IMR-90 (cell line): ENCODE measurements at regions not wholly inside any gene's neighbourhood (a gene's known extent, or its start where the extent isn't known, plus 50 kb on each side); places are given as distances from the start of the nearest gene placed in this dataset.

Source experiments
- ATAC-seq: fragments of 200-7000 bp; cut with Tn5 transposase; 2 replicates; pipeline ENCODE4 v1.9.1; 2020; ENCODE audit warnings: low read depth, mild to moderate bottlenecking, moderate library complexity
- BruUV-seq: library from RNA; stranded (reverse); fragments of 400-500 nt; replicated peaks from 2 replicates; lab custom pipeline; 2021; lab: Mats Ljungman, UMichigan
- CTCF ChIA-PET: fragments of 300-600 bp; formaldehyde crosslinking; extraction: SDS; loops from one replicate; lab custom pipeline; 2021; ENCODE audit warnings: antibody characterized with exemption; lab: Yijun Ruan, JAX
- POLR2A ChIA-PET: fragments of 300-600 bp; sonication (Branson Sonifier 250); formaldehyde crosslinking; loops from one replicate; lab custom pipeline; 2022; ENCODE audit warnings: antibody characterized with exemption; ENCODE audit not compliant: unreplicated experiment; lab: Charles Lee
- DNase-seq: peaks from one replicate; pipeline ENCODE4 v3.0.0; 2013
- H2AFZ ChIP-seq: replicated peaks from 2 replicates; pipeline ENCODE3; 2013; ENCODE audit warnings: low read length, mild to moderate bottlenecking; ENCODE audit not compliant: poor library complexity
- H2AK5ac ChIP-seq: 2 replicates; pipeline ENCODE4 v1.6.1; 2013; ENCODE audit warnings: low read depth, low read length, inconsistent platforms
- H2AK9ac ChIP-seq: replicated peaks from 2 replicates; pipeline ENCODE3; 2013; ENCODE audit warnings: mild to moderate bottlenecking, low read depth, low read length, moderate library complexity; ENCODE audit not compliant: poor library complexity
- H2BK120ac ChIP-seq: 2 replicates; pipeline ENCODE4 v1.6.1; 2013; ENCODE audit warnings: low read depth, low read length, inconsistent platforms
- H2BK15ac ChIP-seq: 3 replicates; pipeline ENCODE4 v1.6.1; 2013; ENCODE audit warnings: low read depth, low read length, inconsistent platforms
- H2BK20ac ChIP-seq: 2 replicates; pipeline ENCODE4 v1.6.1; 2013; ENCODE audit warnings: low read depth, mild to moderate bottlenecking, inconsistent platforms, low read length, moderate library complexity
- H2BK5ac ChIP-seq: 2 replicates; pipeline ENCODE4 v1.6.1; 2013; ENCODE audit warnings: mild to moderate bottlenecking, low read depth, low read length, inconsistent platforms; ENCODE audit not compliant: poor library complexity, severe bottlenecking
- H3K14ac ChIP-seq: replicated peaks from 2 replicates; pipeline ENCODE4 v1.6.1; 2013; ENCODE audit warnings: low read depth, low read length, inconsistent platforms
- H3K18ac ChIP-seq: 2 replicates; pipeline ENCODE4 v1.6.1; 2013; ENCODE audit warnings: low read depth, low read length, control low read depth
- H3K23ac ChIP-seq: 2 replicates; pipeline ENCODE4 v1.6.1; 2013; ENCODE audit warnings: low read depth, low read length, inconsistent platforms
- H3K27ac ChIP-seq: 2 replicates; pipeline ENCODE4 v1.5.1; 2013; ENCODE audit warnings: mild to moderate bottlenecking, control low read depth, low read length; ENCODE audit not compliant: insufficient read depth
- H3K27me3 ChIP-seq: 2 replicates; pipeline ENCODE4 v1.6.1; 2013; ENCODE audit warnings: low read length; ENCODE audit not compliant: control insufficient read depth, insufficient read depth
- H3K36me3 ChIP-seq: 2 replicates; pipeline ENCODE4 v1.6.1; 2013; ENCODE audit warnings: low read length, mixed read lengths; ENCODE audit not compliant: control insufficient read depth, insufficient read depth
- H3K4ac ChIP-seq: 2 replicates; pipeline ENCODE4 v1.6.1; 2013; ENCODE audit warnings: low read depth, low read length, inconsistent platforms
- H3K4me1 ChIP-seq: 2 replicates; pipeline ENCODE4 v1.6.1; 2013; ENCODE audit warnings: low read length, mixed read lengths; ENCODE audit not compliant: control insufficient read depth, insufficient read depth
- H3K4me2 ChIP-seq: 2 replicates; pipeline ENCODE4 v1.6.1; 2013; ENCODE audit warnings: low read depth, mild to moderate bottlenecking, control low read depth, low read length, moderate library complexity
- H3K4me3 ChIP-seq: 2 replicates; pipeline ENCODE4 v1.5.1; 2013; ENCODE audit warnings: low read depth, mild to moderate bottlenecking, control low read depth, low read length, moderate library complexity; ENCODE audit not compliant: insufficient read depth
- H3K56ac ChIP-seq: 2 replicates; pipeline ENCODE4 v1.6.1; 2013; ENCODE audit warnings: low read length, inconsistent platforms; ENCODE audit not compliant: insufficient read depth; ENCODE audit errors: extremely low read depth
- H3K79me1 ChIP-seq, 2 experiments: 2 replicates each; pipeline ENCODE4 v1.6.1; 2013; ENCODE audit warnings: low read length in 2 of 2, inconsistent platforms in 1 of 2, low read depth in 1 of 2
- H3K9ac ChIP-seq: 2 replicates; pipeline ENCODE4 v1.6.1; 2013; ENCODE audit warnings: low read depth, low read length, control low read depth
- H3K9me1 ChIP-seq: 2 replicates; pipeline ENCODE4 v1.6.1; 2013; ENCODE audit warnings: low read length, inconsistent platforms; ENCODE audit not compliant: insufficient read depth
- H3K9me3 ChIP-seq: 2 replicates; pipeline ENCODE4 v1.6.1; 2013; ENCODE audit warnings: low read length; ENCODE audit not compliant: control insufficient read depth, insufficient read depth
- H4K20me1 ChIP-seq: 2 replicates; pipeline ENCODE4 v1.6.1; 2013; ENCODE audit warnings: low read length, inconsistent platforms; ENCODE audit not compliant: insufficient read depth
- H4K5ac ChIP-seq: 2 replicates; pipeline ENCODE4 v1.6.1; 2013; ENCODE audit warnings: mild to moderate bottlenecking, low read depth, low read length, control low read depth
- H4K8ac ChIP-seq, 2 experiments: 2 replicates each; pipeline ENCODE4 v1.6.1; 2013; ENCODE audit warnings: low read depth in 2 of 2, low read length in 2 of 2, control low read depth in 1 of 2, inconsistent platforms in 1 of 2
- H4K91ac ChIP-seq: 2 replicates; pipeline ENCODE4 v1.6.1; 2013; ENCODE audit warnings: low read depth, low read length, inconsistent platforms; ENCODE audit not compliant: insufficient read depth
- BHLHE40 ChIP-seq: fragments of 150-350 bp; IDR thresholded peaks from 2 replicates; pipeline ENCODE4 v1.6.1; 2016; ENCODE audit warnings: mild to moderate bottlenecking, low read depth, low read length
- CEBPB ChIP-seq: IDR thresholded peaks from 2 replicates; pipeline ENCODE4 v1.6.1; 2012; ENCODE audit warnings: low read depth, low read length, improper control_type of control experiment
- MAFK ChIP-seq: IDR thresholded peaks from 2 replicates; pipeline ENCODE4 v1.6.1; 2012; ENCODE audit warnings: low read depth, low read length, improper control_type of control experiment
- NFE2L2 ChIP-seq: fragments of 150-350 bp; IDR thresholded peaks from 2 replicates; pipeline ENCODE4 v1.6.1; 2016; ENCODE audit warnings: low read depth, mild to moderate bottlenecking, low read length
- POLR2A ChIP-seq: IDR thresholded peaks from 2 replicates; pipeline ENCODE4 v1.6.1; 2012; ENCODE audit warnings: mild to moderate bottlenecking, low read depth, low read length
- RAD21 ChIP-seq: IDR thresholded peaks from 2 replicates; pipeline ENCODE4 v1.6.1; 2012; ENCODE audit warnings: low read length, improper control_type of control experiment
- RCOR1 ChIP-seq: IDR thresholded peaks from 2 replicates; pipeline ENCODE4 v1.6.1; 2012; ENCODE audit warnings: mild to moderate bottlenecking, low read length, improper control_type of control experiment; ENCODE audit not compliant: insufficient replicate concordance
- SMC3 ChIP-seq: fragments of 150-350 bp; IDR thresholded peaks from 2 replicates; pipeline ENCODE4 v1.6.1; 2016; ENCODE audit warnings: low read depth, mild to moderate bottlenecking, antibody characterized with exemption, low read length, moderate library complexity
- USF2 ChIP-seq: fragments of 150-350 bp; IDR thresholded peaks from 2 replicates; pipeline ENCODE4 v1.6.1; 2017; ENCODE audit warnings: mild to moderate bottlenecking, antibody characterized with exemption, low read length, low read depth
- WGBS, 2 experiments: methylation state at CpG; one replicate each; pipeline versions ENCODE4 v1.1.5 to v1.1.7; 2013; ENCODE audit warnings: missing lambda C conversion rate in 2 of 2; ENCODE audit not compliant: insufficient read length in 1 of 2; ENCODE audit errors: extremely low coverage in 2 of 2; 5-methylcytosine and 5-hydroxymethylcytosine counted together
- dilution Hi-C: fragments of 300-500 bp; cut with HindIII; formaldehyde crosslinking; loops from one replicate; pipeline ENCODE4 v1.14.3; 2018; ENCODE audit warnings: low sequenced_read_pairs; ENCODE audit not compliant: unreplicated experiment
- in situ Hi-C: fragments of 300-500 bp; cut with MboI; formaldehyde crosslinking; loops from 3 replicates; pipeline ENCODE4 v1.14.3; 2019; ENCODE audit warnings: low sequenced_read_pairs, inconsistent platforms, mixed read lengths
- intact Hi-C: fragments of 100-400 bp; cut with micrococcal nuclease; formaldehyde crosslinking; loops from 2 replicates; pipeline ENCODE4 v1.10.0; 2022

GRCh38 chrX:138945219-138945618 is 233.7 kb upstream of the FGF13 start:
- no peak overlapping the region for H2BK120ac ChIP-seq
- ATAC-seq, result no peak
- POLR2A ChIA-PET, result no interaction called here
- H3K9ac ChIP-seq, result no peak overlapping the region
- no peaks in the 10 kb centered on the region for H3K9me3 ChIP-seq
- H2AFZ ChIP-seq, result no peak overlapping the region
- H2BK20ac ChIP-seq, result no peak overlapping the region
- intact Hi-C loops, result no loop called here
- no peaks in the 10 kb centered on the region for H3K36me3 ChIP-seq
- no peak overlapping the region for H4K8ac ChIP-seq
- no peak overlapping the region for H3K27ac ChIP-seq
- H4K5ac ChIP-seq, result no peak overlapping the region
- no peaks in the 10 kb centered on the region for H3K79me1 ChIP-seq
- BruUV-seq, result no TSS peak
- H3K18ac ChIP-seq, result no peak overlapping the region
- TF ChIP-seq NFE2L2 (no peak), SMC3 (no peak), RAD21 (no peak), POLR2A (no peak), USF2 (no peak), BHLHE40 (no peak), RCOR1 (no peak), CEBPB (no peak), MAFK (no peak)
- H3K27me3 ChIP-seq, result no peaks in the 10 kb centered on the region
- no peak for DNase-seq
- no peak overlapping the region for H3K4me3 ChIP-seq
- dilution Hi-C loops, result no loop called here
- H3K4me2 ChIP-seq, result no peak overlapping the region
- H4K91ac ChIP-seq, result no peak overlapping the region
- CTCF ChIA-PET, result interaction anchor here (0.6 kb wide), 1 partner anchor 17 kb away, joined by 3 read pairs; no protein-coding TSS in a partner anchor
- no peak overlapping the region for H2BK15ac ChIP-seq
- in situ Hi-C loops, result no loop called here
- H3K23ac ChIP-seq, result no peak overlapping the region
- no peak overlapping the region for H2AK5ac ChIP-seq
- no peaks in the 10 kb centered on the region for H3K4me1 ChIP-seq
- H4K20me1 ChIP-seq, result no peaks in the 10 kb centered on the region
- no peak overlapping the region for H2AK9ac ChIP-seq
- H3K9me1 ChIP-seq, result no peaks in the 10 kb centered on the region
- no peak overlapping the region for H2BK5ac ChIP-seq
- WGBS, 2 experiments, result 20% methylated on average over 1 of the region's 6 CpGs; no CpG with 5 or more reads in 1 of the 2 experiments
- no peak overlapping the region for H3K14ac ChIP-seq
- H3K56ac ChIP-seq, result no peak overlapping the region
- no peak overlapping the region for H3K4ac ChIP-seq
